HL-60 (cell line): ENCODE measurements at regions not wholly inside any gene's neighbourhood (a gene's known extent, or its start where the extent isn't known, plus 50 kb on each side); places are given as distances from the start of the nearest gene placed in this dataset.

ENCODE experiments used
- DNase-seq, 2 experiments: peaks; one replicate each; pipeline ENCODE4 v3.0.0-alpha.2; 2010 to 2020; ENCODE audit warnings: low read depth in 1 of 2, low spot score in 1 of 2
- H3K27ac ChIP-seq: fragments of 250-450 bp; sonication (Bioruptor Pico); replicated peaks from 2 replicates; pipeline ENCODE4 v1.5.1; 2020; ENCODE audit warnings: mild to moderate bottlenecking, moderate library complexity
- H3K27me3 ChIP-seq: fragments of 250-450 bp; sonication (Bioruptor Pico); 2 replicates; pipeline ENCODE4 v1.5.1; 2021; ENCODE audit warnings: mild to moderate bottlenecking, moderate library complexity; ENCODE audit not compliant: insufficient read depth, poor library complexity, severe bottlenecking
- H3K4me3 ChIP-seq: replicated peaks from 2 replicates; pipeline ENCODE4 v1.5.1; 2011; ENCODE audit warnings: mild to moderate bottlenecking, control low read depth, low read length; ENCODE audit not compliant: insufficient read depth
- GABPA ChIP-seq: IDR thresholded peaks from 2 replicates; pipeline ENCODE4 v1.6.1; 2012; ENCODE audit warnings: low read depth
- POLR2AphosphoS5 ChIP-seq: IDR thresholded peaks from 2 replicates; pipeline ENCODE4 v1.6.1; 2012; ENCODE audit warnings: low read depth
- SPI1 ChIP-seq: IDR thresholded peaks from 2 replicates; pipeline ENCODE4 v1.6.1; 2012; ENCODE audit warnings: low read depth, mild to moderate bottlenecking, borderline replicate concordance
- TF ChIP-seq, protein P1 (sequence below): IDR thresholded peaks from 2 replicates; pipeline ENCODE4 v1.6.1; 2012; ENCODE audit warnings: low read depth; ENCODE audit not compliant: insufficient replicate concordance
- TF ChIP-seq, protein P2 (sequence below): IDR thresholded peaks from one replicate; pipeline ENCODE4 v1.5.1; 2011; ENCODE audit warnings: low read length, control low read depth, inconsistent platforms; ENCODE audit not compliant: insufficient read depth

DNA sequence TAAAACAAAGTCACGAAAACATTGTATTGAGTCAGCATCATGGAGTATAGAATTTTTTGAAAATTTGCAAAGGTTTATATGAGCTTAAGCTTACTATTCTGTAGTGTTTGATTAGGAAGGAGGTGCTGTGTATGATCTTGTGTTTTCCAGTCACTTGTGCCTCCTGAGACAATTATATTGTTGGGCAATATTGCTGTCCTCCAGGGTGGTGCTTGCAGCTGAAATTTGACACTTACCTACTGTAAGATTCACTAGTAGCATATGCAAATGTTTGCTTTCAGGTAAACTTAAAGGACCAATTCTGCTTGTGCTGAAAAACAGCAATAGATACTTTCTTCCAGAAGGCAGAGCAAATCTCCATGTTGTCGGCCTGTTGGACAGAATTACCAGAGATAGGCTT, 268.0 kb downstream of the TGFB2 start:
- no peak for DNase-seq
- TF ChIP-seq POLR2AphosphoS5 (no peak), GABPA (no peak), SPI1 (no peak)
- H3K27ac ChIP-seq: no peak overlapping the region
- peaks cover 2% of the 10 kb centered on the region for H3K27me3 ChIP-seq
- H3K4me3 ChIP-seq: no peak overlapping the region

DNA sequence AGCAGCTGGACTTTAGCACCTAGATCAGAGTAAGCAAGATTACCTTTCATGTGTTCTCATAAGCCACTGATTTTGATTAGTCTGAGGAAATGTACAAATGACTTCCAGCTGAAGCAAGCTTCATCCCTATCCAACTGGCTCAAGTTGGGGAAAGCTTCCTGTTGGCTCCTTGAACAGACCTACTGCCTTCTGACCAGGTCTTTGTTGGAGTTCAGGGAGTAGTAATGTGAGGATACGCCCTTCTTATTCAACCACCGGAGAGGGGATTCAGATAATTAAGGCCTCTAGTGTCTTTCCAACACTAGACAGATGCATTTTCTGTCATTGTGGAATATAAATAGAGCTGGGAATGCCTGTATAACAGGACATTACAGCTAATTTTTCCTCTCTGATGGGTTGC, 268.9 kb downstream of the TGFB2 start:
- peaks cover 2% of the 10 kb centered on the region for H3K27me3 ChIP-seq
- TF ChIP-seq SPI1 (no peak), POLR2AphosphoS5 (no peak), GABPA (no peak)
- TF ChIP-seq, protein P1, sequence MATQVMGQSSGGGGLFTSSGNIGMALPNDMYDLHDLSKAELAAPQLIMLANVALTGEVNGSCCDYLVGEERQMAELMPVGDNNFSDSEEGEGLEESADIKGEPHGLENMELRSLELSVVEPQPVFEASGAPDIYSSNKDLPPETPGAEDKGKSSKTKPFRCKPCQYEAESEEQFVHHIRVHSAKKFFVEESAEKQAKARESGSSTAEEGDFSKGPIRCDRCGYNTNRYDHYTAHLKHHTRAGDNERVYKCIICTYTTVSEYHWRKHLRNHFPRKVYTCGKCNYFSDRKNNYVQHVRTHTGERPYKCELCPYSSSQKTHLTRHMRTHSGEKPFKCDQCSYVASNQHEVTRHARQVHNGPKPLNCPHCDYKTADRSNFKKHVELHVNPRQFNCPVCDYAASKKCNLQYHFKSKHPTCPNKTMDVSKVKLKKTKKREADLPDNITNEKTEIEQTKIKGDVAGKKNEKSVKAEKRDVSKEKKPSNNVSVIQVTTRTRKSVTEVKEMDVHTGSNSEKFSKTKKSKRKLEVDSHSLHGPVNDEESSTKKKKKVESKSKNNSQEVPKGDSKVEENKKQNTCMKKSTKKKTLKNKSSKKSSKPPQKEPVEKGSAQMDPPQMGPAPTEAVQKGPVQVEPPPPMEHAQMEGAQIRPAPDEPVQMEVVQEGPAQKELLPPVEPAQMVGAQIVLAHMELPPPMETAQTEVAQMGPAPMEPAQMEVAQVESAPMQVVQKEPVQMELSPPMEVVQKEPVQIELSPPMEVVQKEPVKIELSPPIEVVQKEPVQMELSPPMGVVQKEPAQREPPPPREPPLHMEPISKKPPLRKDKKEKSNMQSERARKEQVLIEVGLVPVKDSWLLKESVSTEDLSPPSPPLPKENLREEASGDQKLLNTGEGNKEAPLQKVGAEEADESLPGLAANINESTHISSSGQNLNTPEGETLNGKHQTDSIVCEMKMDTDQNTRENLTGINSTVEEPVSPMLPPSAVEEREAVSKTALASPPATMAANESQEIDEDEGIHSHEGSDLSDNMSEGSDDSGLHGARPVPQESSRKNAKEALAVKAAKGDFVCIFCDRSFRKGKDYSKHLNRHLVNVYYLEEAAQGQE: no peak
- TF ChIP-seq, protein P2, sequence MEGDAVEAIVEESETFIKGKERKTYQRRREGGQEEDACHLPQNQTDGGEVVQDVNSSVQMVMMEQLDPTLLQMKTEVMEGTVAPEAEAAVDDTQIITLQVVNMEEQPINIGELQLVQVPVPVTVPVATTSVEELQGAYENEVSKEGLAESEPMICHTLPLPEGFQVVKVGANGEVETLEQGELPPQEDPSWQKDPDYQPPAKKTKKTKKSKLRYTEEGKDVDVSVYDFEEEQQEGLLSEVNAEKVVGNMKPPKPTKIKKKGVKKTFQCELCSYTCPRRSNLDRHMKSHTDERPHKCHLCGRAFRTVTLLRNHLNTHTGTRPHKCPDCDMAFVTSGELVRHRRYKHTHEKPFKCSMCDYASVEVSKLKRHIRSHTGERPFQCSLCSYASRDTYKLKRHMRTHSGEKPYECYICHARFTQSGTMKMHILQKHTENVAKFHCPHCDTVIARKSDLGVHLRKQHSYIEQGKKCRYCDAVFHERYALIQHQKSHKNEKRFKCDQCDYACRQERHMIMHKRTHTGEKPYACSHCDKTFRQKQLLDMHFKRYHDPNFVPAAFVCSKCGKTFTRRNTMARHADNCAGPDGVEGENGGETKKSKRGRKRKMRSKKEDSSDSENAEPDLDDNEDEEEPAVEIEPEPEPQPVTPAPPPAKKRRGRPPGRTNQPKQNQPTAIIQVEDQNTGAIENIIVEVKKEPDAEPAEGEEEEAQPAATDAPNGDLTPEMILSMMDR: no peak
- no peak for DNase-seq
- H3K4me3 ChIP-seq: no peak overlapping the region
- H3K27ac ChIP-seq: no peak overlapping the region

DNA sequence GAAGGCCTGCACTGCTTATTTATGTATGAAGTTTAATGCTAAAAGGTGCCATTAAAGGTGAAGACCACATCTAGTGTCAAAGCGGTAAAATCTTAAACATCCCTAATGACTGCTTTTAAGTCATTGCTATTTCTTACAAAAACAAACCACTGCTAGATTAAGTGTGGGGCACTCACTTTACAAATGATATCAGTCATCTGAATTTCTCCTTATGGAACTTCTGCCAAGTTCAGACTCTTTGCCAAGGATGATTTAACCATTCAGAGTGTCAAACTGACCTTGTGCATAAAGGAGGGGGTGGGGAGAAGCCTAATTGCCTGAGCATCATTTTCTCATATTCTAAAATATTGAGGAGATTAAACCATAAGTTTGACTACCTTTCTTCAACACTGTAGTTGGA, 271.5 kb downstream of the TGFB2 start:
- no peak overlapping the region for H3K4me3 ChIP-seq
- H3K27me3 ChIP-seq: peaks cover 2% of the 10 kb centered on the region
- TF ChIP-seq POLR2AphosphoS5 (no peak), GABPA (no peak), SPI1 (no peak)
- TF ChIP-seq, protein P1: no peak
- TF ChIP-seq, protein P2: no peak
- H3K27ac ChIP-seq: no peak overlapping the region
- no peak for DNase-seq

DNA sequence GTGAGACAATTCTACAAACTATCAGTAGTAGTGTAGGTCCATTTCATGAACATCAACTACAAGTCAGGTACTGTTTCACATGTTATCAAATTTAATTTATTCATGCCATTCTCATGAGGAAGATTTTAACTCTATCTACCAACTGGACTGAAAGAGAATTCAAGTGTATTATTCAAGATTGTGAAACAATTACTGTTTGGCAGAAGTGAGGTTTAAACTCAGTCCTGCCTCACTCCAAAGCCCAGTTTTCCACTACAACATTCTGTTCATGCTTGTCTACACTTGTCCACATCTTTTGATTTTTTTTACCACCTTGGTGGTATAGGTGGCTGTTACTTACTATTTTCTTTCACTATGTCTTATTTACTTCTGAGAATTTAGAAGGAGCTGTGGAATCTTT, 272.9 kb downstream of the TGFB2 start:
- Histone ChIP-seq H3K27me3 (peaks cover 2% of the 10 kb centered on the region), H3K27ac (no peak overlapping the region), H3K4me3 (no peak overlapping the region)
- DNase-seq: no peak
- TF ChIP-seq GABPA (no peak), POLR2AphosphoS5 (no peak), SPI1 (no peak)
- TF ChIP-seq, protein P2: no peak
- TF ChIP-seq, protein P1: no peak
